ENCODE measurements at regions not wholly inside any gene's neighbourhood (a gene's known extent, or its start where the extent isn't known, plus 50 kb on each side); places are given as distances from the start of the nearest gene placed in this dataset.

DNA sequence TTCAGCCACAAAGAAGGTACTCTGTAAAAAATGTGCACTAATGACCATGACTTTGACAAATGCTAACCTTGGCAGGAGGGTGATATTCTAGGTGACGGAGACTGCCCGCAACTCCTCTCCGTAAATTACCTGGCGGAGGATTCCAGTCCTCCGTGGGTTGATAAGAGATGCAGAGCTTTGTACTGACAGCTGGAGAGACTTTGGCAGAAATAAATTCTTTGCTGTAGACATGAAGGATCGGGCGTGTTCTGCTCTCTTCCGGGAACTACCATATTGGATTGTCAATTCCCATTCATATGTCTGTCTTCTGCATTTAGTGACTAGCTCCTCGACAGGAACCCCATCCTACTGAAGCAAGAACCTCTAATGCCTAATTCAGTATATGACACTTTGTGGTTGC is 158.3 kb upstream of the KAZN start:
- no peaks in the 10 kb centered on the region for H3K9me3 ChIP-seq (replicated peaks)
- TF ChIP-seq, protein P1, sequence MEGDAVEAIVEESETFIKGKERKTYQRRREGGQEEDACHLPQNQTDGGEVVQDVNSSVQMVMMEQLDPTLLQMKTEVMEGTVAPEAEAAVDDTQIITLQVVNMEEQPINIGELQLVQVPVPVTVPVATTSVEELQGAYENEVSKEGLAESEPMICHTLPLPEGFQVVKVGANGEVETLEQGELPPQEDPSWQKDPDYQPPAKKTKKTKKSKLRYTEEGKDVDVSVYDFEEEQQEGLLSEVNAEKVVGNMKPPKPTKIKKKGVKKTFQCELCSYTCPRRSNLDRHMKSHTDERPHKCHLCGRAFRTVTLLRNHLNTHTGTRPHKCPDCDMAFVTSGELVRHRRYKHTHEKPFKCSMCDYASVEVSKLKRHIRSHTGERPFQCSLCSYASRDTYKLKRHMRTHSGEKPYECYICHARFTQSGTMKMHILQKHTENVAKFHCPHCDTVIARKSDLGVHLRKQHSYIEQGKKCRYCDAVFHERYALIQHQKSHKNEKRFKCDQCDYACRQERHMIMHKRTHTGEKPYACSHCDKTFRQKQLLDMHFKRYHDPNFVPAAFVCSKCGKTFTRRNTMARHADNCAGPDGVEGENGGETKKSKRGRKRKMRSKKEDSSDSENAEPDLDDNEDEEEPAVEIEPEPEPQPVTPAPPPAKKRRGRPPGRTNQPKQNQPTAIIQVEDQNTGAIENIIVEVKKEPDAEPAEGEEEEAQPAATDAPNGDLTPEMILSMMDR (IDR thresholded peaks at IDR 0.05; ENCODE audit: borderline replicate concordance): no peak
- DNase-seq: no peak
- intact Hi-C loops (cut with micrococcal nuclease): no loop called here
- peaks cover 76% of the 10 kb centered on the region for H3K27me3 ChIP-seq (ENCODE audit: low read depth)
- H3K36me3 ChIP-seq: no peaks in the 10 kb centered on the region
- no peaks in the 10 kb centered on the region for H3K4me1 ChIP-seq
- no peak overlapping the region for H3K27ac ChIP-seq (replicated peaks)
- H3K4me3 ChIP-seq: no peak overlapping the region

DNA sequence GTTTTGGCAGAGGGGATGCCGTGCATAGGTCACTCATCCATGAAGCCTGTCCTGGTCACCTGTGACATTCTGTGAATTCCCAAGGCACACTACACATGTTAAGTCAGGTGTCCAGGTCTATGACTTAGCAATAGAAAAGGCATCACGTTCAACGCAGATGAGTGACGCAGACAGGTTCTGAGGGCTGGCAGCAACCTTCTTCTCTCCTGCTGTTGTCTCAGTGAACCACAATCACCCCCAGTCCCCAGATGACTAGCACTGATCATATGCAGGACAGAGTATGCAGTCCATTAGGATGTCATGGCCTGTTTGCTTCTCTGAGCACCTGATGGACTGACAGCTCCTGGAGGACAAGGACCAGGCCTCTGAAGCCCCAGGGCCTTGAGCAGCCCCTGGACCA is 157.8 kb upstream of the KAZN start:
- intact Hi-C loops (cut with micrococcal nuclease): no loop called here
- no peak for DNase-seq
- Histone ChIP-seq H3K27ac (replicated peaks) (no peak overlapping the region), H3K9me3 (replicated peaks) (no peaks in the 10 kb centered on the region), H3K27me3 (ENCODE audit: low read depth) (peaks cover 76% of the 10 kb centered on the region), H3K4me1 (no peaks in the 10 kb centered on the region), H3K4me3 (no peak overlapping the region), H3K36me3 (no peaks in the 10 kb centered on the region)
- TF ChIP-seq, protein P1 (IDR thresholded peaks at IDR 0.05; ENCODE audit: borderline replicate concordance): no peak

DNA sequence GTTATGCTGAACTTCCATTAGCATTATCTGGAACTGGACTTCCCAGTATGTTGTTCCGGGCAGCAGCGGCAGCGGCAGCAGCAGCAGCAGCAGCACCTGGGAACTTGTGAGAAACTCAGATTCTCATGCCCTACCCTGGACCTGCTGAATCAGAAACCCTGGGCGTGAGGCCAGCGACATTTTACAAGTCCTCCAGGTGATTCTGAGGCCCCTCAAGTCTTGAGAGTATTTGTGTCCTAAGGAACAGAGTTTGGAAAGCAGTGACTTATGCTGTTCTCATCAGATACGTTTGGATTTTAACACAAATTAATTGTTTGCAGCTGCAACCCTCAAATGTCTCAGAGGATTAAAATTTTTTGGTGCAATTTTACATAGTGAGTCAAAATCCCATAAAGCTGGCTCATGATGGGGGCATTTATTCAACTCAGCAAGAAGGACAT is 157.2 kb upstream of the KAZN start:
- Histone ChIP-seq H3K27me3 (ENCODE audit: low read depth) (peaks cover 76% of the 10 kb centered on the region), H3K4me1 (no peaks in the 10 kb centered on the region), H3K27ac (replicated peaks) (no peak overlapping the region), H3K4me3 (no peak overlapping the region), H3K36me3 (no peaks in the 10 kb centered on the region), H3K9me3 (replicated peaks) (no peaks in the 10 kb centered on the region)
- intact Hi-C loops (cut with micrococcal nuclease): no loop called here
- TF ChIP-seq, protein P1 (IDR thresholded peaks at IDR 0.05; ENCODE audit: borderline replicate concordance): no peak
- no peak for DNase-seq

DNA sequence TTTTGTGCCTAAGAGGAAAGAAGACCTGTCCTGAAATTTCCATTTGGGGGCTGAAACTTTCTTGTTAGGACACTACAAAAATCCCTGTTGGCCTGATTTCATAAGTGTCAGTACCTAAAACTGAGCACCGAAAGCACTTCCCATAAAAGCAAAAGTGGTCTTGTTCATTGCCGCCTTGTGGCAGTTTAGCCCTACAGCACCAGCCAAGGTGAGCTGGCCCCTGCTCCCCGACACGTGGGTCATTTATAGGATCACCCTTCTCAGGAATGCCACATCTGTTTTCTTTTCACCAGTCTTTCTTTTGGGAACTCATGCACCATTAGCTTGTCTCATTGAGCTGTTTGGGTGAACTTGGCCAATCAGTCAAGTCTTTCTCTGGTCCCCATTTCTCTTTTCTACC is 155.8 kb upstream of the KAZN start:
- H3K27me3 ChIP-seq (ENCODE audit: low read depth): peaks cover 72% of the 10 kb centered on the region
- H3K36me3 ChIP-seq: no peaks in the 10 kb centered on the region
- H3K27ac ChIP-seq (replicated peaks): no peak overlapping the region
- no peak overlapping the region for H3K4me3 ChIP-seq
- H3K4me1 ChIP-seq: no peaks in the 10 kb centered on the region
- no peak for DNase-seq
- TF ChIP-seq, protein P1 (IDR thresholded peaks at IDR 0.05; ENCODE audit: borderline replicate concordance): no peak
- H3K9me3 ChIP-seq (replicated peaks): no peaks in the 10 kb centered on the region
- intact Hi-C loops (cut with micrococcal nuclease): no loop called here

DNA sequence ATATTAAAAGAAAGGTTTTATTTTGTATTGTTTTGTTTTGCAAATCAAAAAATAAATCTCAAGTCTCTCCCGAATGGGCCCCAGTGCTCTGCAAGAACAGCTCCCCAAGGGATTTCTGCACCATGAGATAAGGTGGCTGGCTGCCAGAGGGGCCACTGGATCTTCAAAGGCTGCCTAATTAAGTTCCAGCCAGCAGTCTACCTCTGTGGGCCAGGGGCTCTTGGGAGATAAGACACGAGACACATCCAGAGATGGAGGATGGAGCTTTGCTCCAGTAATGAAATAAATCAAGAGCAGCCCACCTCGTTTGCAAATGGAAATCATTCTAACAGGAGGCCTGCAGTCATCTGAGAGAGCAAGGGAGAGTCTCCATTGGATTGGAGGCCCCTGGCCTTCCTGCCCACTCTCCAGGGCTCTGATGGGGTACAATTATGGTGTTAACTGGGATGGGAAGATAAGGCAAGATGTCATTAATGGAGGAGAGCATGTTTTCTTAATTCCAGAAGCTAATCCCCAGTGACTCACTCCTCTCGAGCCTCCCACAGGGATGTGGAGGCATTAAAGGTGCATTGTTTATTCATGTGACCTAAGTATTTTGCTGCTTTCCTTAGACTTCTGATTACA is 155.2 kb upstream of the KAZN start:
- no peak for DNase-seq
- Histone ChIP-seq H3K9me3 (replicated peaks) (no peaks in the 10 kb centered on the region), H3K27ac (replicated peaks) (no peak overlapping the region), H3K27me3 (ENCODE audit: low read depth) (peaks cover 73% of the 10 kb centered on the region), H3K36me3 (no peaks in the 10 kb centered on the region), H3K4me3 (no peak overlapping the region), H3K4me1 (no peaks in the 10 kb centered on the region)
- intact Hi-C loops (cut with micrococcal nuclease): no loop called here
- TF ChIP-seq, protein P1 (IDR thresholded peaks at IDR 0.05; ENCODE audit: borderline replicate concordance): no peak

All from left ventricle myocardium inferior (tissue), 1 donor.